HEK293 (cell line): ENCODE measurements at regions not wholly inside any gene's neighbourhood (a gene's known extent, or its start where the extent isn't known, plus 50 kb on each side); places are given as distances from the start of the nearest gene placed in this dataset.
"Not testable (repeated sequence)": the region's sequence is repeated elsewhere in the genome, so short reads cannot be mapped to it uniquely, and the experiment has no call there.

ENCODE experiments used
- CTCF ChIA-PET: fragments of 350-600 bp; formaldehyde crosslinking; extraction: SDS; loops from one replicate; lab custom pipeline; 2021; ENCODE audit warnings: antibody characterized with exemption; lab: Yijun Ruan, JAX
- POLR2A ChIA-PET: fragments of 300-600 bp; formaldehyde crosslinking; extraction: SDS; loops from one replicate; lab custom pipeline; 2020; ENCODE audit warnings: antibody characterized with exemption, inconsistent platforms; lab: Yijun Ruan, JAX
- H3K27ac ChIP-seq: fragments of 200-500 bp; sonication (Bioruptor generic); 2 replicates; pipeline ENCODE4 v1.5.1; 2014; ENCODE audit warnings: low read depth, low read length, control low read depth, inconsistent platforms; ENCODE audit errors: extremely low read depth
- H3K36me3 ChIP-seq, 2 experiments: fragments of 200-500 bp in 1 of 2; sonication (Bioruptor generic) in 1 of 2; 1 replicate in 1 of 2; 2 replicates in 1 of 2; pipeline ENCODE4 v1.5.1; 2014 to 2017; ENCODE audit warnings: inconsistent platforms in 2 of 2, low read length in 2 of 2; ENCODE audit not compliant: control insufficient read depth in 2 of 2, insufficient read depth in 1 of 2
- H3K4me1 ChIP-seq: fragments of 200-500 bp; sonication (Bioruptor generic); 2 replicates; pipeline ENCODE4 v1.5.1; 2014; ENCODE audit warnings: mild to moderate bottlenecking, low read length, inconsistent platforms; ENCODE audit not compliant: control insufficient read depth, insufficient read depth
- H3K4me3 ChIP-seq: 2 replicates; pipeline ENCODE4 v1.5.1; 2011; ENCODE audit warnings: low read depth, mild to moderate bottlenecking, control low read depth, low read length, moderate library complexity
- H3K9me3 ChIP-seq: fragments of 200-500 bp; sonication (Bioruptor generic); 2 replicates; pipeline ENCODE4 v1.5.1; 2014; ENCODE audit warnings: low read depth, low read length, inconsistent platforms; ENCODE audit not compliant: control insufficient read depth, insufficient read depth
- ELK4 ChIP-seq: IDR thresholded peaks from 2 replicates; pipeline ENCODE4 v1.6.1; 2011; ENCODE audit warnings: mild to moderate bottlenecking, low read depth, low read length, borderline replicate concordance
- GLIS2 ChIP-seq: fragments of 450-650 bp; formaldehyde crosslinking; IDR thresholded peaks from 2 replicates; pipeline ENCODE4 v1.5.1; 2016; ENCODE audit warnings: missing biosample characterization, missing genetic modification characterization
- KLF7 ChIP-seq: fragments of 450-650 bp; formaldehyde crosslinking; IDR thresholded peaks from 2 replicates; pipeline ENCODE4 v1.5.1; 2016; ENCODE audit warnings: missing biosample characterization, missing genetic modification characterization, borderline replicate concordance
- PRDM1 ChIP-seq: fragments of 450-650 bp; formaldehyde crosslinking; IDR thresholded peaks from 2 replicates; pipeline ENCODE4; 2016; ENCODE audit warnings: missing biosample characterization, missing genetic modification characterization
- PRDM10 ChIP-seq: fragments of 450-650 bp; formaldehyde crosslinking; IDR thresholded peaks from 2 replicates; pipeline ENCODE4 v1.5.1; 2016; ENCODE audit warnings: missing biosample characterization, missing genetic modification characterization
- SETDB1 ChIP-seq: IDR thresholded peaks from one replicate; pipeline ENCODE4 v1.6.1; 2017; ENCODE audit warnings: mild to moderate bottlenecking, low read length, moderate library complexity, mixed read lengths; ENCODE audit not compliant: insufficient read length
- TCF7L2 ChIP-seq: IDR thresholded peaks from 2 replicates; pipeline ENCODE4 v1.6.1; 2011; ENCODE audit warnings: low read depth, mild to moderate bottlenecking, inconsistent platforms, low read length, moderate library complexity, borderline replicate concordance
- YY2 ChIP-seq: fragments of 450-650 bp; formaldehyde crosslinking; IDR thresholded peaks from 2 replicates; pipeline ENCODE4 v1.5.1; 2016; ENCODE audit warnings: missing biosample characterization, missing genetic modification characterization
- ZFP69B ChIP-seq: fragments of 450-650 bp; formaldehyde crosslinking; IDR thresholded peaks from 2 replicates; pipeline ENCODE4 v1.5.1; 2016; ENCODE audit warnings: missing biosample characterization, missing genetic modification characterization
- ZNF184 ChIP-seq: fragments of 450-650 bp; IDR thresholded peaks from 2 replicates; pipeline ENCODE4 v1.5.1; 2018; ENCODE audit warnings: missing biosample characterization, mild to moderate bottlenecking, missing genetic modification characterization
- ZNF350 ChIP-seq: fragments of 450-650 bp; formaldehyde crosslinking; IDR thresholded peaks from 2 replicates; pipeline ENCODE4 v1.5.0; 2017; ENCODE audit warnings: missing biosample characterization, mild to moderate bottlenecking, missing genetic modification characterization
- ZNF391 ChIP-seq: fragments of 450-650 bp; formaldehyde crosslinking; IDR thresholded peaks from 2 replicates; pipeline ENCODE4 v1.5.1; 2016; ENCODE audit warnings: low read depth, missing biosample characterization, missing genetic modification characterization, borderline replicate concordance
- ZNF510 ChIP-seq: fragments of 450-650 bp; formaldehyde crosslinking; IDR thresholded peaks from 2 replicates; pipeline ENCODE4 v1.5.1; 2018; ENCODE audit warnings: mild to moderate bottlenecking, missing genetic modification characterization, missing biosample characterization; ENCODE audit not compliant: insufficient replicate concordance
- ZNF518A ChIP-seq: fragments of 450-650 bp; formaldehyde crosslinking; conservative IDR thresholded peaks from 2 replicates; pipeline ENCODE4 v1.5.1; 2016; ENCODE audit warnings: low read depth, missing biosample characterization, missing genetic modification characterization
- ZNF548 ChIP-seq: fragments of 450-650 bp; formaldehyde crosslinking; IDR thresholded peaks from 2 replicates; pipeline ENCODE4 v1.5.1; 2016; ENCODE audit warnings: missing biosample characterization, missing genetic modification characterization
- ZNF596 ChIP-seq: fragments of 450-650 bp; IDR thresholded peaks from 2 replicates; pipeline ENCODE4 v1.5.0; 2018; ENCODE audit warnings: missing biosample characterization, mild to moderate bottlenecking, missing genetic modification characterization, moderate library complexity
- ZNF621 ChIP-seq: fragments of 450-650 bp; formaldehyde crosslinking; IDR thresholded peaks from 2 replicates; pipeline ENCODE4 v1.5.1; 2017; ENCODE audit warnings: missing biosample characterization, missing genetic modification characterization
- ZNF654 ChIP-seq: fragments of 450-650 bp; formaldehyde crosslinking; IDR thresholded peaks from 2 replicates; pipeline ENCODE4 v1.5.1; 2016; ENCODE audit warnings: low read depth, missing biosample characterization, missing genetic modification characterization
- ZSCAN5A ChIP-seq: fragments of 450-650 bp; formaldehyde crosslinking; IDR thresholded peaks from 2 replicates; pipeline ENCODE4 v1.5.1; 2016; ENCODE audit warnings: missing biosample characterization, missing genetic modification characterization

- no peak for TF ChIP-seq PRDM1
- peak; percentile 99 for TF ChIP-seq SETDB1
- no peak for TF ChIP-seq YY2 (tag by site-specific recombination)
- no peak for TF ChIP-seq ZNF548
- TF ChIP-seq ZNF510 = peak; percentile 16
- TF ChIP-seq ZNF391 = no peak
- TF ChIP-seq ZNF654 (tag by site-specific recombination) = no peak
- TF ChIP-seq, all 188 proteins: peak for 2
- CTCF ChIA-PET = no interaction called here
- no peak overlapping the region for H3K4me3 ChIP-seq
- H3K36me3 ChIP-seq = no peaks in the 10 kb centered on the region
- H3K4me1 ChIP-seq = no peaks in the 10 kb centered on the region
- POLR2A ChIA-PET = no interaction called here
- no peaks in the 10 kb centered on the region for H3K9me3 ChIP-seq
- no peak overlapping the region for H3K27ac ChIP-seq
Observed at GRCh38 chr1:29607236-29607635, 370.9 kb downstream of the PTPRU start.

GRCh38 chr1:29604796-29605195, 368.5 kb downstream of the PTPRU start:
- H3K4me3 ChIP-seq, H3K9me3 ChIP-seq, H3K4me1 ChIP-seq, H3K27ac ChIP-seq, POLR2A ChIA-PET, H3K36me3 ChIP-seq: not testable (repeated sequence)
- CTCF ChIA-PET = interaction anchor here (0.7 kb wide), 1 partner anchor 626 kb away, joined by 3 read pairs; no protein-coding TSS in a partner anchor

GRCh38 chr1:29603622-29604021, 367.3 kb downstream of the PTPRU start:
- ChIA-PET CTCF (no interaction called here), POLR2A (no interaction called here)
- Histone ChIP-seq H3K36me3 (no peaks in the 10 kb centered on the region), H3K4me1 (no peaks in the 10 kb centered on the region), H3K4me3 (no peak overlapping the region), H3K9me3 (no peaks in the 10 kb centered on the region), H3K27ac (no peak overlapping the region)
- no peak for TF ChIP-seq ZSCAN5A (tag by site-specific recombination)
- TF ChIP-seq ZNF350 (tag by site-specific recombination) = no peak
- no peak for TF ChIP-seq KLF7 (tag by site-specific recombination)
- TF ChIP-seq ZNF596 (tag by site-specific recombination) = no peak
- no peak for TF ChIP-seq PRDM1
- TF ChIP-seq GLIS2 (tag by site-specific recombination) = no peak
- TF ChIP-seq ZNF621 = no peak
- TF ChIP-seq ELK4 = no peak
- TF ChIP-seq ZNF518A (tag by site-specific recombination) = no peak
- no peak for TF ChIP-seq ZNF184 (tag by site-specific recombination)
- TF ChIP-seq TCF7L2 = no peak
- no peak for TF ChIP-seq ZFP69B (tag by site-specific recombination)
- no peak for TF ChIP-seq PRDM10 (tag by site-specific recombination)
